Activated naive CD4-positive, alpha-beta T cell treated with anti-CD3 and anti-CD28 coated beads, Interleukin-2, amount 10 ng/mL, durations not matched to agents 7 days and 5 days (primary cell): ENCODE measurements at regions not wholly inside any gene's neighbourhood (a gene's known extent, or its start where the extent isn't known, plus 50 kb on each side); places are given as distances from the start of the nearest gene placed in this dataset.
"Not testable (repeated sequence)": the region's sequence is repeated elsewhere in the genome, so short reads cannot be mapped to it uniquely, and the experiment has no call there.

ENCODE experiments used
- CTCF ChIA-PET: fragments of 350-600 bp; sonication (Branson Sonifier 250); formaldehyde crosslinking; loops from one replicate; lab custom pipeline; 2021; ENCODE audit warnings: antibody characterized with exemption; lab: Charles Lee
- DNase-seq: peaks from one replicate; pipeline ENCODE4 v3.0.0-alpha.2; 2020
- H3K27ac Mint-ChIP-seq: one replicate; pipeline ENCODE4 v1.8.0; 2021; ENCODE audit warnings: mild to moderate bottlenecking, moderate library complexity, mixed read lengths
- H3K27me3 Mint-ChIP-seq: one replicate; pipeline ENCODE4 v1.8.0; 2021; ENCODE audit warnings: mild to moderate bottlenecking, mixed read lengths
- H3K36me3 Mint-ChIP-seq: one replicate; pipeline ENCODE4 v1.8.0; 2021; ENCODE audit warnings: mixed read lengths
- H3K4me1 Mint-ChIP-seq: one replicate; pipeline ENCODE4 v1.8.0; 2021; ENCODE audit warnings: mixed read lengths
- H3K4me3 Mint-ChIP-seq: one replicate; pipeline ENCODE4 v1.8.0; 2021; ENCODE audit warnings: mild to moderate bottlenecking, moderate library complexity, mixed read lengths
- H3K9me3 Mint-ChIP-seq: one replicate; pipeline ENCODE4 v1.8.0; 2021; ENCODE audit warnings: mixed read lengths

DNA sequence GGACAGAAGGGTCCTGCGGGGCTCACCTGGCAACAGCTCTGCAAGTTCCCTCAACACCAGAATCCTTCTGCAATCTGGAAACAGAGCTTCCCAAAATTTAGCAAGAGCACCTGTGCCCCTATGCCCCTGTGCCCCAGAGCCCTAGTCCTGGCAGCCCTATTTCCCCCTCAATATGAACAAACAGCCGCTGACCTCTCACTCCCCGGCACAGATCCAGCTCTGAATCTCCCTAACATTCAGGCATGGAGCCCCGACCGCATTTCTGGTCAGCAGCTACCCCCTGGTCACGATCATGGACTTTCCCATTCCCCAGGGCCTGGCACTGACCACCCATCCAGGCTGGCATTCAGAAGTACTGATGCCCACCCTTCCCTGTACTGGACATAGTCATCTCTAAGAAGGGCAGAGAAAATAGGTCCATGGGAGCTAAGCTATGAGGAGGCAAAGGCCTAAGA is 110.8 kb upstream of the SMURF2 start:
- peaks cover 19% of the 10 kb centered on the region for H3K27me3 Mint-ChIP-seq
- H3K4me1 Mint-ChIP-seq = peaks cover 16% of the 10 kb centered on the region
- no peak for DNase-seq
- H3K27ac Mint-ChIP-seq = no peak overlapping the region
- H3K36me3 Mint-ChIP-seq = peaks cover 12% of the 10 kb centered on the region
- H3K9me3 Mint-ChIP-seq = no peaks in the 10 kb centered on the region
- CTCF ChIA-PET = no interaction called here
- H3K4me3 Mint-ChIP-seq = no peak overlapping the region

DNA sequence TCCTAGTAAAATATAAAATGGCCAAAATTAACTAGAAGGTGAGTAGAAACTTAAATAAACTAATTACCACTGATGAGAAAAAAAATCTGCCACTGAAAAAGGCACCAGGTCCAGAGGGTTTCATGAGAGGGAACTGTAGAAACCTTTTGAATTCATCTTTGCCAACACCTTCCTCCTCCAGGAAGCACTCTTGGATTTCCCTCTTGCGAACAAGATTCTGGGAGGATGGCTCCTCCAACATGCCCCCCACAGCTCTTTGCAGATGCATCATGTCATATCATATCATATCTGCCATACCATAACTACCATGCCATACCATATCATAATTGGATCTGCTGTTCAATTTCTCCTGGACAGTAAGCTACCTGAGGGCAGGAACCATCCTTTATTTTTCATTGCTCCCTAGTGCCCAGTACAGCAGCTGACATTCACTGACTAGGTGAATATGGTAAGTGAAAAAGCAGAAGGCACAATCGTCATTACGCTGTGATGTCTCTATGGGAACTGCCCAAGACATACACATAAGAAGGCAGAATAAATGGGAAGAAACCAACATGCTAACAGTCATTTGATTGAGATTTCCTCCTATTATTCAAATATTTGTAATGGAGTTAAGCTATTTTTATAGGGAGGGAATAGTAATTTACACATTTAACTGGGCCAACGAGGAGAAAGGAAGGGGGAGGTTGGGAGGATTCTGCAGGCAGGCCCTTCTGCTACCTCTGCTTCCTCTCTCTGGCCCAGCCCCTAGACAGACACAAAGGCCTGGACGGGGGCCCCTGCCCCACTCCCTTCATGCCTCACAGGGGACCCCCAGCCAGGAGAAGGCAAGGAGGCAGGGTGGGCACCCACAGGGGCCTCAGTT is 110.1 kb upstream of the SMURF2 start:
- Mint-ChIP-seq H3K27me3 (peaks cover 13% of the 10 kb centered on the region), H3K9me3 (no peaks in the 10 kb centered on the region), H3K4me3 (no peak overlapping the region), H3K4me1 (peaks cover 10% of the 10 kb centered on the region), H3K27ac (no peak overlapping the region), H3K36me3 (peaks cover 6% of the 10 kb centered on the region)
- DNase-seq = no peak
- CTCF ChIA-PET = no interaction called here

DNA sequence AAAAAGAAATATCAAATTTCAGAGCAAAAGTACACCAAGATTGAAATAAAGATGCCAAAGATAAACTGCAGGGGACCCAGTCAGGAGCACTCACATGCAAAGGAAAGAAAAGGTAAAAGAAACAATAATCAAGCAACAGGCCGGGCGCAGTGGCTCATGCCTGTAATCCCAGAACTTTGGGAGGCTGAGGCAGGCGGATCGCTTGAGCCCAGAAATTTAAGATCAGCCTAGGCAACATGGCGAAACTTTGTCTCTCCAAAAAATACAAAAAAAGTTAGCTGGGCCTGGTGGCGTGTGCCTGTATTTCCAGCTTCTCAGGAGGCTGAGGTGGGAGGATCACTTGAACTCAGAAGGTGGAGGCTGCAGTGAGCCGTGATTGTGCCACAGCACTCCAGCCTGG is 107.6 kb upstream of the SMURF2 start:
- peaks cover 13% of the 10 kb centered on the region for H3K36me3 Mint-ChIP-seq
- H3K27ac Mint-ChIP-seq = no peak overlapping the region
- no peak for DNase-seq
- no peaks in the 10 kb centered on the region for H3K9me3 Mint-ChIP-seq
- CTCF ChIA-PET = no interaction called here
- H3K4me1 Mint-ChIP-seq = peaks cover 5% of the 10 kb centered on the region
- no peaks in the 10 kb centered on the region for H3K27me3 Mint-ChIP-seq
- no peak overlapping the region for H3K4me3 Mint-ChIP-seq

DNA sequence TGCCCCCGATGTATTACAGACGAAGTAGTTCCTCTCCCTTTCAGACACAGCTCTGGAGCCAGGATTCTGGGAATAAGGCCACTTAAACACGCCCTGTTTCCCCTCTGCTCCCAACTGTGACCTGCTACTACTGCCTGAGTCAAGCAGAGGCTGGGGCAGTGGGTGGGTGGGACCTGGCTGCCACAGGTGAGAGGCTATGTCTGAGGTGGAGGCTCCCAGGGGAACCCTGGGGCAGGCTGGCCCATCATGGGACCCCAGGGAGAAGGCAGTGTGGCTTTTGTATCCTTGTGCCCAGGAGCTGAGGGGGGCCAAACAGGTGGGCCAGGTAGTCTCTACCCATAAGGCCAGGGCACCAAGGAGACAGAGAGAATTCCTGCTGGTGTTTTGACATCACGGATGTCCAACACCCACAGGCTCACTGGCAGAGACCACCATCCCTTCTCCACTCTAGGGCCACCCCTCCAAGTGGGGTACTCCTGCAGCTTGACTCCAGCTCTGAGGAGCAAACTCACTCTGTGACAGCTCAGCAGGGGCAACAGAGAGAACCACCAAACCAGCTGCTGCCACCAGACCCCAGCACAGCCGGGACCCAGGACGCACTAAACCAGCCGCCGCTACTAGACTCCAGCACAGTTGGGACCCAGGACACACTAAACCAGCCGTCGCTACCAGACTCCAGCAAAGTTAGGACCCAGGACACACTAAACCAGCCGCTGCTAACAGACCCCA is 105.3 kb upstream of the SMURF2 start:
- CTCF ChIA-PET = no interaction called here
- H3K36me3 Mint-ChIP-seq = peaks cover 17% of the 10 kb centered on the region

DNA sequence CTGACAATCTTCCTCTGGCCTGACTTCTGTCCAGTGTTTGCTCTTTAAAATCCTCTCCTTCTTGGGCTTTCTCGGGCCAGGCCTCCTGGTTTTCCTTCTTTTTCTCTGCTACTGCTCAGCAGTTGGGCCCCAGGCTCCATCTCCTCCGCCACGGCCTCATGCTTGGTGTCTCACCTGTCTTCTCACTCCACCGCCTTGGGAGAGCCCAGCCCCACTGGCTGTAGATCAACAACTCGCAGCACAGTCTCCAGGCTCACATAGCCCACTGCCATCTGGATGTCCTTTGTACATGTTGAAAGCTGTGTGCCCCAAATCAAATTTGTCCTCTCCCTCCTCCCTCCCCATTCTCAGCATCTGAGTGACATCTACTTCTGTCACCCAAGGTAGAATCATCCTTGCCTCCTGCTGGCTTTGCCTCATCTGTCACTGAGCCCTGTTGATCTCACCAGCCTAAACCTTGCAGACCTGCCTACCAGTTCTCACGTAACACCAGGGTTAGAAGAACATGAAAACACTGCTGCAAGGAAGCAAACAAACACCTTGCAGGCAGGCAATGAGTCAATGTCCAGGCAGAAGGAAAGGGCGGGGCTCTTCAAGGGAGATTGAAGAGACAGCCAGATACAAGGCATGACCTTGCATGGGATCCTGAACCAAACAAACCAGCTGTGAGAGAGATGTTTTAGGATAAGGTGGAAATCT is 103.2 kb upstream of the SMURF2 start:
- H3K4me1 Mint-ChIP-seq = peaks cover 5% of the 10 kb centered on the region
- DNase-seq = no peak
- no peak overlapping the region for H3K4me3 Mint-ChIP-seq
- CTCF ChIA-PET = no interaction called here
- no peaks in the 10 kb centered on the region for H3K27me3 Mint-ChIP-seq
- H3K9me3 Mint-ChIP-seq = no peaks in the 10 kb centered on the region
- H3K36me3 Mint-ChIP-seq = peaks cover 23% of the 10 kb centered on the region
- no peak overlapping the region for H3K27ac Mint-ChIP-seq

More for the DNA sequence above, 105.3 kb upstream of the SMURF2 start:
- DNase-seq = no peak
- Mint-ChIP-seq H3K27me3 (no peaks in the 10 kb centered on the region), H3K4me3 (no peak overlapping the region), H3K9me3 (no peaks in the 10 kb centered on the region), H3K27ac (no peak overlapping the region), H3K4me1 (peaks cover 5% of the 10 kb centered on the region)

DNA sequence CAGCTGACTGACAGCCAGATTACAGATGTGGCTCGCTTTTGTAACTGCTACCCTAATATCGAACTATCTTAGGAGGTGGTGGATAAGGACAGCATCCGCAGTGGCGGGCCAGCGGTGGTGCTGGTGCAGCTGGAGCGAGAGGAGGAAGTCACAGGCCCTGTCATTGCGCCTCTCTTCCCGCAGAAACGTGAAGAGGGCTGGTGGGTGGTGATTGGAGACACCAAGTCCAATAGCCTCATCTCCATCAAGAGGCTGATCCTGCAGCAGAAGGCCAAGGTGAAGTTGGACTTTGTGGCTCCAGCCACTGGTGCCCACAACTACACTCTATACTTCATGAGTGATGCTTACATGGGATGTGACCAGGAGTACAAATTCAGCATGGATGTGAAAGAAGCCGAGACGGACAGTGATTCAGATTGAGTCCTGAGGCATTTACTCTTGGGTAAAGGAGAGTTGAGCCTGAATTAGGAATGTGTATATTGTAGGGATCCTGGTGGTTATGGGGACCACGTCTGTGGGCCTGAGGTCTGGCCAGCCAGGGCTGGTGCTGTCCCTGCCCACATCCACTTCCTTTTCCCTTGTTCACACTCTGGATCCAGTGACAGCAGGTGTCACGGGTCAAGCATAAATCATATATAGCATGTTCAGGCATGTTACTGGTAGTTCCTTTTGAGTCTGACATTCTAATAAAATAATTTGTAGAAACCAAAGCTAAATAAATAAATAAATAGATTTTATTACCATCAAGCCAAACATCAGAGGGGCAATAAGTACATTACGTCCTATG is 89.0 kb upstream of the SMURF2 start:
- H3K27ac Mint-ChIP-seq = no peak overlapping the region
- H3K36me3 Mint-ChIP-seq = peaks cover 37% of the 10 kb centered on the region
- H3K4me3 Mint-ChIP-seq = no peak overlapping the region
- CTCF ChIA-PET = interaction anchor here (1.2 kb wide), 1 partner anchor 11 kb away, joined by 3 read pairs; no protein-coding TSS in a partner anchor
- no peak for DNase-seq
- no peaks in the 10 kb centered on the region for H3K4me1 Mint-ChIP-seq
- no peaks in the 10 kb centered on the region for H3K27me3 Mint-ChIP-seq
- H3K9me3 Mint-ChIP-seq = no peaks in the 10 kb centered on the region

DNA sequence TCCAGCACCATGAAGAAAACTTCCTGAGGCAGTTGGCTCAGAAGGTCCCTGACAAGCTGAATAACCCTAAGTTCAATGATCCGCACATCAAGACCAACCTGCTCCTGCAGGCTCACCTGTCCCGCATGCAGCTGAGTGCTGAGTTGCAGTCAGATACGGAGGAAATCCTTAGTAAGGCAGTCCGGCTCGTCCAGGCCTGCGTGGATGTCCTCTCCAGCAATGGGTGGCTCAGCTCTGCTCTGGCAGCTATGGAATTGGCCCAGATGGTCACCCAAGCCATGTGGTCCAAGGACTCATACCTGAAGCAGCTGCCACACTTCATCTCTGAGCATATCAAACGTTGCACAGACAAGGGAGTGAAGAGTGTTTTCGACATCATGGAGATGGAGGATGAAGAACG is 88.4 kb upstream of the SMURF2 start:
- Mint-ChIP-seq H3K27me3 (no peaks in the 10 kb centered on the region), H3K4me1 (no peaks in the 10 kb centered on the region), H3K36me3 (peaks cover 34% of the 10 kb centered on the region), H3K9me3 (no peaks in the 10 kb centered on the region), H3K4me3 (no peak overlapping the region), H3K27ac (no peak overlapping the region)
- CTCF ChIA-PET = interaction anchor here (1.2 kb wide), 1 partner anchor 11 kb away, joined by 3 read pairs; no protein-coding TSS in a partner anchor
- DNase-seq = no peak

DNA sequence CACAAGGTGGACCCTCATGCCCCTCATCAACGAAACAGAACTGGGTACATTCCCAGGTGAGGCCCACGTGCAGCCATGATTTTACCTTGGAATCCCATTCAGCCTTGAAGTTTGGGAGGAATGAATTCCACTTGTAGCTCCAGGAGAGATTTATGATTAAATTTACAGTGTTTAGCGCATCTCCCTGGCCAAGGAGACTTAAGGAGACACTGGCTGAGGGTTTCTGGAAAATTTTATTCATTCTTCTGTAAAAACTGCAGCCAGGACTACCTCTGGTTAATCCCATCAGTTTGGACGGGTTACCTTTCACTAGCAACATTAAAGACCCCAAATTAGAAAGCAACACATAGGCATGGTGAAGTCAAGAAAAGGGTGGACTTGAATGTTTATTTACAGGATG is 87.2 kb upstream of the SMURF2 start:
- no peak for DNase-seq
- H3K4me1 Mint-ChIP-seq = no peaks in the 10 kb centered on the region
- CTCF ChIA-PET = no interaction called here

DNA sequence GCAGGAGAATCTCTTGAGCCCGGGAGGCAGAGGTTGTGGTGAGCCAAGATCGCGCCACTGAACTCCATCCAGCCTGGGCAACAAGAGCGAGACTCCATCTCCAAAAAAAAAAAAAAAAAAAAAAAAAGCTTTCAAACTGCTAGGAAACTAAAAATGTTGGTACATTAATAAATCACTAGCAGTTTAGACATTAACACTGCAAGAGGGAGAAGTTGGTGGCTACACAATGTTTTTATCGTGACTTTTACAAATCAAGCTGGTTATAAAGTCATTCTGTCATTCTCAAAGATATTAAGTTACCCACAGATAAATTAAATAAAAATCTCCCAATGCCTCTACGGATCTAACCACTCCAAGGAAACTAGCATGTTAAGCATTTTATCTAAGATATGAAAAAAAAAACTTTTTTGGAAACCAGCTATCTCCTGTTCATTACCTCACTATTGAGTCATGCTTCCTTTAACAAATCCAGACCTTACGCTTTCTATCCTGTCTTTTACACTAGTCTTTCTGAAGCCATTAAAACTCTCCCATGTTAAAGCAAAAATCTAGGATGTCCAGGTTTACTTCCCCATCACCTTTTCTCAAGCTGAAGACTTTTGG is 85.9 kb upstream of the SMURF2 start:
- Mint-ChIP-seq H3K36me3 (peaks cover 21% of the 10 kb centered on the region), H3K27ac (peak overlapping the region; percentile 26), H3K4me1 (no peaks in the 10 kb centered on the region), H3K27me3 (peaks cover 5% of the 10 kb centered on the region), H3K9me3 (no peaks in the 10 kb centered on the region), H3K4me3 (no peak overlapping the region)
- DNase-seq = no peak
- CTCF ChIA-PET = no interaction called here

More for the DNA sequence above, 87.2 kb upstream of the SMURF2 start:
- no peak overlapping the region for H3K4me3 Mint-ChIP-seq
- peaks cover 27% of the 10 kb centered on the region for H3K36me3 Mint-ChIP-seq
- H3K27ac Mint-ChIP-seq = no peak overlapping the region
- H3K27me3 Mint-ChIP-seq = no peaks in the 10 kb centered on the region
- no peaks in the 10 kb centered on the region for H3K9me3 Mint-ChIP-seq

DNA sequence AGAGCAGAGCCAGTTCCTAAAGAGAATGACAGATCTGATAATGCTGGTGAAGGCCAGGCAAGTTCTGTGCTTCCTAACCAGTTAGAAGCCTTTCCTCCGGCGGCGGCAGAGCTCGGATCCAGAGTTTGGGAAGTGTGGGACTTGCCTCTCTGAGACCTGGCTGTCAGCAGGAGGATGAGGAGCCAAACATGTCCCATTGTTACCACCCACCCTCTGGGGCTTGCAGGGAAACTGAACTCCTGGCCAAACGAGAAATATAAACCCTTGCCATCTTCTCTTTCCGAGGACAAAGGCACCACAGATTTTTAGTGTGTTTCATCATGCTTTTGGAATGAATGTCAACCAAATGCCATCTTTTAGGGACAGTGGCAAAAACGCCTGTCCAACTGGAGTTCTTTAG is 80.2 kb upstream of the SMURF2 start:
- no peak overlapping the region for H3K4me3 Mint-ChIP-seq
- peaks cover 8% of the 10 kb centered on the region for H3K27me3 Mint-ChIP-seq
- DNase-seq = no peak
- no peaks in the 10 kb centered on the region for H3K9me3 Mint-ChIP-seq
- H3K36me3 Mint-ChIP-seq = no peaks in the 10 kb centered on the region
- CTCF ChIA-PET = no interaction called here
- no peak overlapping the region for H3K27ac Mint-ChIP-seq
- H3K4me1 Mint-ChIP-seq = peaks cover 13% of the 10 kb centered on the region

DNA sequence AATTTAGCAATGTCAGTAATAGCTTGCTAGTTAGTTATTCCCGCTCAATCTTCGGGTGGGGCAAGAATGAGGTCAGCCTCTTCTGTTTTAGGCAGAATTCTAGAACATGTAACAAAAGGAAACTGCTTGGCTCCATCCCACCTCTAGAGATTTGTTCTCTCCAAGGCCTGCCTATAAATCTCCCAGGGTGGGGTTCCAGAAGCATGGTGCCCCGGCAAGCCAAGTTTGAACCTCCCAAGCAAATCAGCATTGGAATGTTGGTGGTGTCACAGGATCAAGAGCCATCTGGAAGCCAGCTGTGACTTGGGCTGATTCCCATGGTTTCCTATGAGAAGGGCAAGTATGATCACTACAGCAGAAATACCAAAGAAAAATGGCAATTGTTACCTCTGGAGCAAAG is 79.8 kb upstream of the SMURF2 start:
- not testable (repeated sequence) for H3K4me3 Mint-ChIP-seq, H3K27me3 Mint-ChIP-seq, H3K9me3 Mint-ChIP-seq, H3K36me3 Mint-ChIP-seq, H3K27ac Mint-ChIP-seq, DNase-seq
- H3K4me1 Mint-ChIP-seq = peaks cover 15% of the 10 kb centered on the region
- CTCF ChIA-PET = interaction anchor here (1.0 kb wide), 2 partner anchors 320 to 322 kb away, joined by 3 read pairs; no protein-coding TSS in a partner anchor

DNA sequence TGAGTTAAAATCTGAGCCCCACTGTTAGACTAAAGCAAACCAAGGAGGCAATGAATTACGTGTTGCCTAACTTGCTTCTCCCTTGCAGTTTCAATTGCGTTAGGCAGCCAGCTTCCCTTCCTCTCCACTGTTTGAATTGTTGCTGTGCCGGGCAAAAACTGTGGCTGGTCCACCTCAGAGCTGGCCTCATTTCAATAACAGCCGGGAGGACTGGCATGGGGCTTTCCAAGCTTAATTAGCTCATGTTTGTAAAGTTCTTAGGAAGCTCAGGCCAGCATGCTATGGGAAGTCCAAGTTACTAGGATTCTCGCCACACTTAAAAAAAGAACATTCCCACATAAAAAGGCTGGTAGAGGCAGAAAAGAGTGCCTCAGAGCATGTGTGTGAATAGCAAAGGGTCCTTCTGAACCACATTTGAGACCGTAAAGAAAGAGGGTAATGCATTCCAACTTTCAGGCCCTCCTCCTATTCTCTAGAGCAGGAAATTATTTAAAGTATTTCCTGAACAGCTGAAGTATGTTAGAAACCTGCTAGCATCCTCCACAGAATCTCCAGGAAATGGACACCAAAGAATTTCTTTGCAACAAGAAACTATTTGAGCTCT is 79.0 kb upstream of the SMURF2 start:
- no peak for DNase-seq
- H3K27me3 Mint-ChIP-seq = peaks cover 9% of the 10 kb centered on the region
- CTCF ChIA-PET = interaction anchor here (1.0 to 1.4 kb wide), 3 partner anchors 91 to 321 kb away, joined by 3 to 4 read pairs (median 3); no protein-coding TSS in a partner anchor
- H3K27ac Mint-ChIP-seq = no peak overlapping the region
- H3K4me3 Mint-ChIP-seq = no peak overlapping the region
- H3K4me1 Mint-ChIP-seq = peaks cover 18% of the 10 kb centered on the region
- H3K36me3 Mint-ChIP-seq = no peaks in the 10 kb centered on the region
- H3K9me3 Mint-ChIP-seq = no peaks in the 10 kb centered on the region
